WTC11 (cell line): ENCODE measurements at regions not wholly inside any gene's neighbourhood (a gene's known extent, or its start where the extent isn't known, plus 50 kb on each side); places are given as distances from the start of the nearest gene placed in this dataset.

Source experiments
- ATAC-seq: fragments of 200-7000 bp; cut with Tn5 transposase; 2 replicates; pipeline ENCODE4 v1.10.0; 2021; ENCODE audit warnings: mild to moderate bottlenecking, moderate library complexity
- CTCF ChIA-PET: fragments of 300-600 bp; sonication (Branson Sonifier 250); formaldehyde crosslinking; loops from one replicate; lab custom pipeline; 2021; ENCODE audit warnings: antibody characterized with exemption; lab: Charles Lee
- POLR2A ChIA-PET: fragments of 350-600 bp; sonication (Branson Sonifier 250); formaldehyde crosslinking; loops from one replicate; lab custom pipeline; 2021; ENCODE audit warnings: antibody characterized with exemption; lab: Charles Lee
- DNase-seq: peaks from one replicate; pipeline ENCODE4 v3.0.0; 2021; ENCODE audit warnings: low spot score
- H3K27ac Mint-ChIP-seq: 2 replicates; pipeline ENCODE4 v1.8.0; 2021; ENCODE audit warnings: mixed read lengths
- H3K27me3 Mint-ChIP-seq: 2 replicates; pipeline ENCODE4 v1.8.0; 2021; ENCODE audit warnings: low read depth, mild to moderate bottlenecking, moderate library complexity, mixed read lengths
- H3K36me3 Mint-ChIP-seq: 2 replicates; pipeline ENCODE4 v1.8.0; 2021; ENCODE audit warnings: mixed read lengths
- H3K4me1 Mint-ChIP-seq: 2 replicates; pipeline ENCODE4 v1.8.0; 2022; ENCODE audit warnings: mixed read lengths
- H3K4me3 Mint-ChIP-seq: 2 replicates; pipeline ENCODE4 v1.8.0; 2021; ENCODE audit warnings: mild to moderate bottlenecking, moderate library complexity, mixed read lengths
- H3K9me3 Mint-ChIP-seq: 2 replicates; pipeline ENCODE4 v1.8.0; 2021; ENCODE audit warnings: mixed read lengths
- JUN ChIP-seq: sonication (generic); formaldehyde crosslinking; IDR thresholded peaks from 2 replicates; pipeline ENCODE4 v1.8.0; 2023; ENCODE audit warnings: mild to moderate bottlenecking, missing genetic modification reagents
- RORB ChIP-seq: fragments of 250-450 bp; sonication (Bioruptor Pico); IDR thresholded peaks from 2 replicates; pipeline ENCODE4 v1.9.0; 2021; ENCODE audit warnings: mild to moderate bottlenecking
- SOX15 ChIP-seq: fragments of 250-450 bp; sonication (Bioruptor Pico); IDR thresholded peaks from 2 replicates; pipeline ENCODE4 v1.9.0; 2021; ENCODE audit warnings: mild to moderate bottlenecking
- TEAD1 ChIP-seq: sonication (generic); formaldehyde crosslinking; IDR thresholded peaks from 2 replicates; pipeline ENCODE4 v1.8.0; 2022; ENCODE audit warnings: mild to moderate bottlenecking, missing genetic modification reagents
- ZNF416 ChIP-seq: fragments of 250-450 bp; sonication (Bioruptor Pico); IDR thresholded peaks from 2 replicates; pipeline ENCODE4 v1.9.0; 2021; ENCODE audit warnings: mild to moderate bottlenecking, inconsistent platforms
- ZNF671 ChIP-seq: fragments of 250-450 bp; sonication (Bioruptor Pico); IDR thresholded peaks from 2 replicates; pipeline ENCODE4 v1.8.0; 2021; ENCODE audit warnings: mild to moderate bottlenecking
- TF ChIP-seq, protein P1 (sequence below): sonication (generic); formaldehyde crosslinking; IDR thresholded peaks from 2 replicates; pipeline ENCODE4 v1.8.1; 2023; ENCODE audit warnings: mild to moderate bottlenecking, missing genetic modification reagents
- TF ChIP-seq, protein P2 (sequence below): sonication (generic); formaldehyde crosslinking; IDR thresholded peaks from 2 replicates; pipeline ENCODE4 v1.8.1; 2022; ENCODE audit warnings: mild to moderate bottlenecking, moderate library complexity, missing genetic modification reagents
- TF ChIP-seq, protein P3 (sequence below): sonication (generic); formaldehyde crosslinking; IDR thresholded peaks from 2 replicates; pipeline ENCODE4 v1.8.1; 2023; ENCODE audit warnings: mild to moderate bottlenecking, moderate library complexity, missing genetic modification reagents
- TF ChIP-seq, protein P4 (sequence below): sonication (generic); formaldehyde crosslinking; IDR thresholded peaks from 2 replicates; pipeline ENCODE4 v1.8.1; 2022; ENCODE audit warnings: low read depth, missing genetic modification reagents, borderline replicate concordance
- TF ChIP-seq, protein P5 (sequence below): sonication (generic); formaldehyde crosslinking; IDR thresholded peaks from 2 replicates; pipeline ENCODE4 v1.8.1; 2023; ENCODE audit warnings: mild to moderate bottlenecking, missing genetic modification reagents, borderline replicate concordance
- TF ChIP-seq, protein P6 (sequence below): fragments of 250-450 bp; sonication (Bioruptor Pico); IDR thresholded peaks from 2 replicates; pipeline ENCODE4 v1.9.0; 2021; ENCODE audit warnings: mild to moderate bottlenecking

DNA sequence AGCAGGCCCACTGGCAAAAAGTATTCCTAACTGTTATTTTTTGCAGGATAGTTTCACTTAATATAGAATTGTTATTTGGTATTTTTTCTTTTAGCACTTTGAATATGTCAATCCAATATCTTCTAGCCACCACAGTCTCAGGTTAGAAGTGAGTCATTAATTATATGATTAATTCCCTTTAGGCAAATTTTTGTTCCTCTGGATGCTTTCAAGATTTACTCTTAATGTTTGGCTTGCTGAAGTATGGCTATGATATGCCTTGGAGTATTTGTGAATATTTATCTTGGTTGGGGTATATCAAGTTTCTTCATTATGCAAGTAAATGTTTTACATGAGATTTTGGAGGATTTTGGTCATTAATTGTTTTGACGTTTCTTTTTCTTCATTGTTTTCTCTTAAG, 152.1 kb upstream of the ALCAM start:
- ChIA-PET CTCF (no interaction called here), POLR2A (no interaction called here)
- Mint-ChIP-seq H3K9me3 (peaks cover 9% of the 10 kb centered on the region), H3K4me3 (no peak overlapping the region), H3K27ac (no peak overlapping the region), H3K27me3 (no peaks in the 10 kb centered on the region), H3K36me3 (no peaks in the 10 kb centered on the region), H3K4me1 (no peaks in the 10 kb centered on the region)
- ATAC-seq (no peak), DNase-seq (no peak)
- TF ChIP-seq, protein P1, sequence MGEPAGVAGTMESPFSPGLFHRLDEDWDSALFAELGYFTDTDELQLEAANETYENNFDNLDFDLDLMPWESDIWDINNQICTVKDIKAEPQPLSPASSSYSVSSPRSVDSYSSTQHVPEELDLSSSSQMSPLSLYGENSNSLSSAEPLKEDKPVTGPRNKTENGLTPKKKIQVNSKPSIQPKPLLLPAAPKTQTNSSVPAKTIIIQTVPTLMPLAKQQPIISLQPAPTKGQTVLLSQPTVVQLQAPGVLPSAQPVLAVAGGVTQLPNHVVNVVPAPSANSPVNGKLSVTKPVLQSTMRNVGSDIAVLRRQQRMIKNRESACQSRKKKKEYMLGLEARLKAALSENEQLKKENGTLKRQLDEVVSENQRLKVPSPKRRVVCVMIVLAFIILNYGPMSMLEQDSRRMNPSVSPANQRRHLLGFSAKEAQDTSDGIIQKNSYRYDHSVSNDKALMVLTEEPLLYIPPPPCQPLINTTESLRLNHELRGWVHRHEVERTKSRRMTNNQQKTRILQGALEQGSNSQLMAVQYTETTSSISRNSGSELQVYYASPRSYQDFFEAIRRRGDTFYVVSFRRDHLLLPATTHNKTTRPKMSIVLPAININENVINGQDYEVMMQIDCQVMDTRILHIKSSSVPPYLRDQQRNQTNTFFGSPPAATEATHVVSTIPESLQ, result no peak
- no peak for TF ChIP-seq JUN (CRISPR knock-in tag)
- TF ChIP-seq, protein P2, sequence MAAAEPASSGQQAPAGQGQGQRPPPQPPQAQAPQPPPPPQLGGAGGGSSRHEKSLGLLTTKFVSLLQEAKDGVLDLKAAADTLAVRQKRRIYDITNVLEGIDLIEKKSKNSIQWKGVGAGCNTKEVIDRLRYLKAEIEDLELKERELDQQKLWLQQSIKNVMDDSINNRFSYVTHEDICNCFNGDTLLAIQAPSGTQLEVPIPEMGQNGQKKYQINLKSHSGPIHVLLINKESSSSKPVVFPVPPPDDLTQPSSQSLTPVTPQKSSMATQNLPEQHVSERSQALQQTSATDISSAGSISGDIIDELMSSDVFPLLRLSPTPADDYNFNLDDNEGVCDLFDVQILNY, result no peak
- TF ChIP-seq ZNF416 (CRISPR knock-in tag), result no peak
- TF ChIP-seq, protein P3, sequence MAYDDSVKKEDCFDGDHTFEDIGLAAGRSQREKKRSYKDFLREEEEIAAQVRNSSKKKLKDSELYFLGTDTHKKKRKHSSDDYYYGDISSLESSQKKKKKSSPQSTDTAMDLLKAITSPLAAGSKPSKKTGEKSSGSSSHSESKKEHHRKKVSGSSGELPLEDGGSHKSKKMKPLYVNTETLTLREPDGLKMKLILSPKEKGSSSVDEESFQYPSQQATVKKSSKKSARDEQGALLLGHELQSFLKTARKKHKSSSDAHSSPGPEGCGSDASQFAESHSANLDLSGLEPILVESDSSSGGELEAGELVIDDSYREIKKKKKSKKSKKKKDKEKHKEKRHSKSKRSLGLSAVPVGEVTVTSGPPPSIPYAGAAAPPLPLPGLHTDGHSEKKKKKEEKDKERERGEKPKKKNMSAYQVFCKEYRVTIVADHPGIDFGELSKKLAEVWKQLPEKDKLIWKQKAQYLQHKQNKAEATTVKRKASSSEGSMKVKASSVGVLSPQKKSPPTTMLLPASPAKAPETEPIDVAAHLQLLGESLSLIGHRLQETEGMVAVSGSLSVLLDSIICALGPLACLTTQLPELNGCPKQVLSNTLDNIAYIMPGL (CRISPR knock-in tag), result no peak
- no peak for TF ChIP-seq RORB (CRISPR knock-in tag)

DNA sequence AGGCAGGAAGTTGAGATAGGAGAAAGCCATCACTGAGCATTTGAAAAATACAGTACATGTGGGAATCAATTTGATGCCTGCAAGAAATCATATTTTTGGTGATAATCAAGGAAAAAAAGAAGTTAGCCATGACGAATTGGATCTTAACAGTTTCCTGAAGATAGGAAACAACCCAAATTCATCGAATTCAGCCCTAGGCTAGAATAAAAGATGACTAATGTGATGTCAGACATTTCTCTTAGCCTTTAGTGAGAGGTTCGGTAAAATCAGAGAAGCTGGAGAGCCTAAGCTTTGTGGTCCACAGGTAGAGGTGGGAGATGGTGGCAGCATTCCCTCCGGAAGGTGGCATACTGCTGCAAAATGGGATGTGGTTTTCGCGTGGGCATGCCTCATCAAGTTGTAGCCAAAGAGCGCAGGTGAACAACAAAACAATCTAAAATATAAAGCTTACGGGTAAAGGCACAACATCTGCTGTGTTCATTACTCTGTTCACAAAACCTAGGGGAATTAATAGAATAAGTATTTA, 144.1 kb upstream of the ALCAM start:
- no peaks in the 10 kb centered on the region for H3K36me3 Mint-ChIP-seq
- H3K27ac Mint-ChIP-seq, result peak overlapping the region; percentile 22; the same call in 1 of the 2 replicates
- CTCF ChIA-PET, result interaction anchor here (0.8 to 1.0 kb wide), 2 partner anchors 16 to 72 kb away, joined by 3 read pairs; no protein-coding TSS in a partner anchor
- peaks cover 3% of the 10 kb centered on the region; the same call in 1 of the 2 replicates for H3K4me1 Mint-ChIP-seq
- H3K27me3 Mint-ChIP-seq, result no peaks in the 10 kb centered on the region
- peak; percentile 41; the same call in 1 of the 2 replicates for ATAC-seq
- TF ChIP-seq, protein P4, sequence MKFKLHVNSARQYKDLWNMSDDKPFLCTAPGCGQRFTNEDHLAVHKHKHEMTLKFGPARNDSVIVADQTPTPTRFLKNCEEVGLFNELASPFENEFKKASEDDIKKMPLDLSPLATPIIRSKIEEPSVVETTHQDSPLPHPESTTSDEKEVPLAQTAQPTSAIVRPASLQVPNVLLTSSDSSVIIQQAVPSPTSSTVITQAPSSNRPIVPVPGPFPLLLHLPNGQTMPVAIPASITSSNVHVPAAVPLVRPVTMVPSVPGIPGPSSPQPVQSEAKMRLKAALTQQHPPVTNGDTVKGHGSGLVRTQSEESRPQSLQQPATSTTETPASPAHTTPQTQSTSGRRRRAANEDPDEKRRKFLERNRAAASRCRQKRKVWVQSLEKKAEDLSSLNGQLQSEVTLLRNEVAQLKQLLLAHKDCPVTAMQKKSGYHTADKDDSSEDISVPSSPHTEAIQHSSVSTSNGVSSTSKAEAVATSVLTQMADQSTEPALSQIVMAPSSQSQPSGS (CRISPR knock-in tag), result no peak
- peak; percentile 21; the same call in 1 of the 2 replicates for TF ChIP-seq TEAD1
- peaks cover 8% of the 10 kb centered on the region for H3K9me3 Mint-ChIP-seq
- H3K4me3 Mint-ChIP-seq, result no peak overlapping the region
- peak; percentile 14 for DNase-seq
- POLR2A ChIA-PET, result no interaction called here

DNA sequence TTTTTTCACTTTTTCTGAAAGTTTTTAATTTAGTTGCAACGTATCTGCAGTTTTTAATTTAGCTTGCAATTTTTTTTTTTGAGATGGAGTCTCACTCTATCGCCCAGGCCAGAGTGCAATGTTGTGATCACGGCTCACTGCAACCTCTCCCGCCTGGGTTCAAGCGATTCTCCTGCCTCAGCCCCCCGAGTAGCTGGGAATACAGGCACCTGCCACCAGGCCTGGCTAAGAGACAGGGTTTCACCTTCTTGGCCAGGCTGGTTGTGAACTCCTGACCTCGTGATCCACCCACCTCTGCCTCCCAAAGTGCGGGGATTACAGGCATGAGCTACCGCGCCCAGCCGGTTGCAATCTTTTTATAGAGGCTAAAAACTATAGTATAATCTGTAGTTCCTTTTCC, 142.9 kb upstream of the ALCAM start:
- Mint-ChIP-seq H3K4me1 (peaks cover 3% of the 10 kb centered on the region; the same call in 1 of the 2 replicates), H3K36me3 (peaks cover 3% of the 10 kb centered on the region; the same call in 1 of the 2 replicates), H3K9me3 (peaks cover 12% of the 10 kb centered on the region), H3K4me3 (no peak overlapping the region), H3K27ac (no peak overlapping the region), H3K27me3 (no peaks in the 10 kb centered on the region)
- ChIA-PET POLR2A (no interaction called here), CTCF (interaction anchor here (1.0 to 1.2 kb wide), 2 partner anchors 70 to 143 kb away, joined by 3 read pairs; partner anchors contain the start of gene ALCAM)
- no peak for ATAC-seq
- DNase-seq, result no peak
- TF ChIP-seq, protein P5, sequence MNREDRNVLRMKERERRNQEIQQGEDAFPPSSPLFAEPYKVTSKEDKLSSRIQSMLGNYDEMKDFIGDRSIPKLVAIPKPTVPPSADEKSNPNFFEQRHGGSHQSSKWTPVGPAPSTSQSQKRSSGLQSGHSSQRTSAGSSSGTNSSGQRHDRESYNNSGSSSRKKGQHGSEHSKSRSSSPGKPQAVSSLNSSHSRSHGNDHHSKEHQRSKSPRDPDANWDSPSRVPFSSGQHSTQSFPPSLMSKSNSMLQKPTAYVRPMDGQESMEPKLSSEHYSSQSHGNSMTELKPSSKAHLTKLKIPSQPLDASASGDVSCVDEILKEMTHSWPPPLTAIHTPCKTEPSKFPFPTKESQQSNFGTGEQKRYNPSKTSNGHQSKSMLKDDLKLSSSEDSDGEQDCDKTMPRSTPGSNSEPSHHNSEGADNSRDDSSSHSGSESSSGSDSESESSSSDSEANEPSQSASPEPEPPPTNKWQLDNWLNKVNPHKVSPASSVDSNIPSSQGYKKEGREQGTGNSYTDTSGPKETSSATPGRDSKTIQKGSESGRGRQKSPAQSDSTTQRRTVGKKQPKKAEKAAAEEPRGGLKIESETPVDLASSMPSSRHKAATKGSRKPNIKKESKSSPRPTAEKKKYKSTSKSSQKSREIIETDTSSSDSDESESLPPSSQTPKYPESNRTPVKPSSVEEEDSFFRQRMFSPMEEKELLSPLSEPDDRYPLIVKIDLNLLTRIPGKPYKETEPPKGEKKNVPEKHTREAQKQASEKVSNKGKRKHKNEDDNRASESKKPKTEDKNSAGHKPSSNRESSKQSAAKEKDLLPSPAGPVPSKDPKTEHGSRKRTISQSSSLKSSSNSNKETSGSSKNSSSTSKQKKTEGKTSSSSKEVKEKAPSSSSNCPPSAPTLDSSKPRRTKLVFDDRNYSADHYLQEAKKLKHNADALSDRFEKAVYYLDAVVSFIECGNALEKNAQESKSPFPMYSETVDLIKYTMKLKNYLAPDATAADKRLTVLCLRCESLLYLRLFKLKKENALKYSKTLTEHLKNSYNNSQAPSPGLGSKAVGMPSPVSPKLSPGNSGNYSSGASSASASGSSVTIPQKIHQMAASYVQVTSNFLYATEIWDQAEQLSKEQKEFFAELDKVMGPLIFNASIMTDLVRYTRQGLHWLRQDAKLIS, result no peak
- TF ChIP-seq, protein P6, sequence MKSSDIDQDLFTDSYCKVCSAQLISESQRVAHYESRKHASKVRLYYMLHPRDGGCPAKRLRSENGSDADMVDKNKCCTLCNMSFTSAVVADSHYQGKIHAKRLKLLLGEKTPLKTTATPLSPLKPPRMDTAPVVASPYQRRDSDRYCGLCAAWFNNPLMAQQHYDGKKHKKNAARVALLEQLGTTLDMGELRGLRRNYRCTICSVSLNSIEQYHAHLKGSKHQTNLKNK (CRISPR knock-in tag), result no peak
- TF ChIP-seq ZNF671 (CRISPR knock-in tag) (no peak), SOX15 (CRISPR knock-in tag) (no peak)
